ENCODE measurements at regions not wholly inside any gene's neighbourhood (a gene's known extent, or its start where the extent isn't known, plus 50 kb on each side); places are given as distances from the start of the nearest gene placed in this dataset.

- no peak for TF ChIP-seq CTCF (IDR thresholded peaks at IDR 0.05; ENCODE audit: low read depth, low read length)
- TF ChIP-seq POLR2A (IDR thresholded peaks at IDR 0.05; ENCODE audit: extremely low read depth, insufficient read length), result no peak
- no peak for TF ChIP-seq MAX (IDR thresholded peaks at IDR 0.05; ENCODE audit: low read depth, low read length)
- no peak for TF ChIP-seq MYC (IDR thresholded peaks at IDR 0.05; ENCODE audit: low read depth, low read length)
Observed at GRCh38 chr4:30616942-30617646, 103.1 kb upstream of the PCDH7 start.
